GM13976 (cell line): ENCODE measurements at regions not wholly inside any gene's neighbourhood (a gene's known extent, or its start where the extent isn't known, plus 50 kb on each side); places are given as distances from the start of the nearest gene placed in this dataset.

Source experiments
- DNase-seq: peaks from one replicate; pipeline ENCODE4 v3.0.0; 2012; ENCODE audit warnings: low spot score
- in situ Hi-C: fragments of 300-500 bp; cut with MboI; formaldehyde crosslinking; loops from one replicate; pipeline ENCODE4 v1.12.0; 2022; ENCODE audit warnings: low sequenced_read_pairs, mixed read lengths, inconsistent platforms; ENCODE audit not compliant: unreplicated experiment
- TF ChIP-seq, protein P1 (sequence below): IDR thresholded peaks from 2 replicates; pipeline ENCODE4 v1.5.1; 2012; ENCODE audit warnings: borderline replicate concordance, mild to moderate bottlenecking; ENCODE audit not compliant: insufficient read depth; ENCODE audit errors: extremely low read depth, missing control alignments, control extremely low read depth

DNA sequence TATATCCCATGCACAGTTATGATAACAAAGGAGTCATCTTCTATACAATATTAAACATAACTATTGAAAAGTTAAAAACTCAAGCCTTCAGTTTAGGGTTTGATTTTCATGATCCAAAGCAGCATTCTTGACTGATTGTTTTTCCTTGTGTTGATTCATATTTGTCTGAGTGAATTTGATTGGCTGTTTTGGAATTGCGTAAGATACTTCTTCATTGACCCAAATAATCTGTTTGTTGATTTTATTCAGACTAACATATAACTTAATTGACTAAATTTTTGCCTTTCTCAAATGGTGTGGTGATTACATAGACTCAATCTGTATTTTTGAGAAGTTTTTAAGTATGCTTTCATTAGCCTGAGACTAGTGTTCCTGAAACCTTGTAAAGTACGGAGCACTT, 305.7 kb upstream of the TNP1 start:
- TF ChIP-seq, protein P1, sequence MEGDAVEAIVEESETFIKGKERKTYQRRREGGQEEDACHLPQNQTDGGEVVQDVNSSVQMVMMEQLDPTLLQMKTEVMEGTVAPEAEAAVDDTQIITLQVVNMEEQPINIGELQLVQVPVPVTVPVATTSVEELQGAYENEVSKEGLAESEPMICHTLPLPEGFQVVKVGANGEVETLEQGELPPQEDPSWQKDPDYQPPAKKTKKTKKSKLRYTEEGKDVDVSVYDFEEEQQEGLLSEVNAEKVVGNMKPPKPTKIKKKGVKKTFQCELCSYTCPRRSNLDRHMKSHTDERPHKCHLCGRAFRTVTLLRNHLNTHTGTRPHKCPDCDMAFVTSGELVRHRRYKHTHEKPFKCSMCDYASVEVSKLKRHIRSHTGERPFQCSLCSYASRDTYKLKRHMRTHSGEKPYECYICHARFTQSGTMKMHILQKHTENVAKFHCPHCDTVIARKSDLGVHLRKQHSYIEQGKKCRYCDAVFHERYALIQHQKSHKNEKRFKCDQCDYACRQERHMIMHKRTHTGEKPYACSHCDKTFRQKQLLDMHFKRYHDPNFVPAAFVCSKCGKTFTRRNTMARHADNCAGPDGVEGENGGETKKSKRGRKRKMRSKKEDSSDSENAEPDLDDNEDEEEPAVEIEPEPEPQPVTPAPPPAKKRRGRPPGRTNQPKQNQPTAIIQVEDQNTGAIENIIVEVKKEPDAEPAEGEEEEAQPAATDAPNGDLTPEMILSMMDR = no peak
- in situ Hi-C loops = loop anchor here (25.0 kb wide), 1 partner anchor 547 kb away; no protein-coding TSS in a partner anchor
- DNase-seq = no peak

DNA sequence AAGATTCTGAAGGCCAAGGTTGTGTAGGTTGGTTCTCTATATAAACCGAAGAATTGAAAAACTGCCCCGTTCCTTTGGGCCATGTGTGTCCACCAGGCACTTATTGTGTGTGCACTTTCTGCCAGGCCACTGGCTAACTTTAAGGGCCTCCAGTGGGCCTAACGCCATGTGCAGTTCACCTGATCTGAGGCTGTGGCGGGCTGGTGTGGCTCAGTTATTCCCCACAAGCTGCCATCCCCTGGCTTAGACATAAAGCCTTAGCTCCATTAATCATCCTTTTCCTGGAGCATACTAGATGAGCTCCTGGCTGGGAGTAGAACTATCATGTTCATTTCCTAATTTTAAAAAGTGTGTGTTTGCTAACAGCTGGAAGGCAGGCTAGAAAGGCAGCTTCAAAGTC, 304.1 kb upstream of the TNP1 start:
- TF ChIP-seq, protein P1 = no peak
- in situ Hi-C loops = loop anchor here (25.0 kb wide), 1 partner anchor 548 kb away; no protein-coding TSS in a partner anchor
- DNase-seq = no peak

DNA sequence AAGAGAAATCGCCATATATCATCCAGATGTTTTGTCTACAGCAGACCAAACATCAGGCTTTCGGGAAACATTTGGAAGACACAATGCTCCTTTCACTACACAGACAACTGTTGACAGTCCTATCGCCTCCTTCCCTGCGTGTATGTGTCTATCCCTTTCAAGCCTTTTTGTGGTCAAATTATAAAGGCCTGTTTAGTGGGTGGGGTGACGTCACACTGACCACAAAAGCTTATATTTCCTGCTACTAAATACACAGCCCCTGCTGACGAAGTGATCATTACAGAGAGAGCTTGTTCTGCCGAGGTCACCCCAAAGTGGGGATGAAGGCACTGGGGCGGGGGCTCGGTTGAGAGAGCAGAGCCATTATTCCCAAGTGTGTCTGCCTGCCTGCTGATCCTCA, 302.7 kb upstream of the TNP1 start:
- TF ChIP-seq, protein P1 = no peak
- in situ Hi-C loops = loop anchor here (25.0 kb wide), 1 partner anchor 550 kb away; no protein-coding TSS in a partner anchor
- no peak for DNase-seq

DNA sequence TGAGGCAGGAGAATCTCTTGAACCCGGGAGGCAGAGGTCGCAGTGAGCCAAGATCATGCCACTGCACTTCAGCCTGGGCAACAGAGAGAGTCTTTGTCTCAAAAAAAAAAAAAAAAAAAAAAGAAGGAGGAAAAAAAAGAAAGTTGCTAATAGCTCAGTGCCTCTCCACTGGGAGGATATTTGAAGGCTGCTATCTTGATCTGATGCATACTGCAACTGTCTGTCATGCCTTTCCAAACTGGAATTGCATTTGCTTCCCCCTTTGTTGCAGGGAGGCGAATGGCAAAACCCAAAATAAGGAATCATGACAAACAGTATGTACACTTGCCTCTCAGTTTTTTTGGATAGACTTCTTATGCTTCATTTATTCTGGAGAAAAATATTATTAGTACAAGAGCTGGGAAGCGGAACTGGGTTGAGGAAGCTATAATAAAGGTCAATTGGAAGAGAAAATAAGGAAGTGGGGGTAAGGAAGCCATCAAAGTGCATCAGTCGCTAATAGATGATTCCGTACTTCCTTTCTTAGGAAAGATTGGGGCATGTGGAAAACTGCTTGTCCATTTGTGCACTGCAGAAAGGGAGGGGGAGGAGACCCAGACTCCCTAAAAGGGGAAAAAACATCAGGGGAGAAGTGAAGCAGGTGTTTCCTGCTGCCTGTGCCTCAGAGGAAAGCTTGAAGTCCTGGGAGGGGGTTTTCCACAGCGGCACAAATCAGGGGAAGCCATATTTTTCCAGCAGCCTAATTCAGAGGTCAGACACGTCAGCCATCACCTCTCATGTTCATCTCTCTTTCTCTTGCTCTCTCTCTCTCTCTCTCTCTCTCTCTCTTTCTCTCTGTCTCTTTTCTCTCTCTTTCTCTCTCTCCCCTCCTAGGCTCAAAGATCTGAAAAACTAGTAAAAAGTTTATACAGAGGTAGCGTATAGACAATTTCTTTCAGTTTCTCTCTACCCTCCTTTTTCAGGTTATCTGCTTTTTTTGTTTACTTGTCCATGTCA, 301.4 kb upstream of the TNP1 start:
- TF ChIP-seq, protein P1 = no peak
- in situ Hi-C loops = loop anchor here (25.0 kb wide), 1 partner anchor 551 kb away; no protein-coding TSS in a partner anchor
- no peak for DNase-seq

DNA sequence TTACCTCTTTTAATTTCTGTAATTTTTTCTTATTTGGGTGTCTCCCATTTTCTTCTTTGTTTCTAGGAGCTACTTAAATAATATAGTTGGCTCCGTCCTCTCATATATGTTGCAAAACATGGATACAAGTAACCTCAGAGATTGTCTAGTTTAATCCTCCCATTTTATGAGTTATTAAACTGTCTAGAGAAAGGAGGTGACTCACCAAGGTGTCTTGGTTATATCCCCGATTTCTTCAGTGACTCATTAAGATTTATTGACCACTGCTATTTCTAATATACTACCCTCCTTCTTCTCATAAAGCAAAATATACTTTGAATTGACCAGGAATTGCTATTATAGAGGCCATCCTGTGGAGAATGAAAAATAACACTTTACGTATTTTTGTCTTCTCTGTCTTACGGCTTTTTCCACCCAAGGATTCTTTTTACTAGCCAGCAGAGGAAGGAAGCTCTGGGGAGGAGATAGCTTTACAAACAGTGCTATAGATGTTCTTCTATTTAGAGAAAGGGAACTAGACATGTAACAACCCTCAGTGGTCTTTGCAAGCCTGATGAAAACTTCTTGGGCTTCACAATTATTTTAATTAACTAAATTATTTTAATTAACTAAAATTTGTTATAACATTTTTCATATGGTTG, 300.4 kb upstream of the TNP1 start:
- in situ Hi-C loops = loop anchor here (25.0 kb wide), 1 partner anchor 552 kb away; no protein-coding TSS in a partner anchor
- TF ChIP-seq, protein P1 = no peak

DNA sequence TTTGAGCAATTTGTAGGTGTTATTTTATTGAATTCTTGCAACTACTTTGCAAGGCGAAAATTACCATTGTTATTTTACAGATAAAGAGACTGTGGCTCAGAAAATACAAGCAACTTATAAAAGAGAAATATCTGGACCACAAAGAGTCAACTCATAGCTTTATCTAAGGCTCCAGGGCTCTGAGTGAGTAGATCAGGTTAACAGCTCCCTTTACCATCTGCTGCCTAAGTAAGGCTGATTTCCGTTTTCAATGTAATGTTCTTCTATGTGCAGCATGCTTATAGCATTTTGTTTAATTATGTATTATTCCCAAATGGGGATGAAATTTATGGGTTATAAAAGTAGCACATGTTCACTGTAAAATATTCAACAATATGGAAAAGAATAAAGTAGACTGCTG, 299.1 kb upstream of the TNP1 start:
- in situ Hi-C loops = loop anchor here (25.0 kb wide), 1 partner anchor 553 kb away; no protein-coding TSS in a partner anchor
- TF ChIP-seq, protein P1 = no peak
- no peak for DNase-seq

More for the DNA sequence above, 300.4 kb upstream of the TNP1 start:
- no peak for DNase-seq
